H1 (cell line): ENCODE measurements at regions not wholly inside any gene's neighbourhood (a gene's known extent, or its start where the extent isn't known, plus 50 kb on each side); places are given as distances from the start of the nearest gene placed in this dataset.
A peak's percentile ranks its signal among the peaks of the same experiment; 100 is the strongest.

Experiments
- CTCF ChIA-PET: fragments of 300-600 bp; sonication (Branson Sonifier 250); formaldehyde crosslinking; loops from one replicate; lab custom pipeline; 2021; ENCODE audit not compliant: partially characterized antibody; lab: Charles Lee
- POLR2A ChIA-PET: fragments of 300-600 bp; sonication (Branson Sonifier 250); formaldehyde crosslinking; loops from one replicate; lab custom pipeline; 2021; ENCODE audit warnings: inconsistent platforms; ENCODE audit not compliant: partially characterized antibody; lab: Charles Lee
- DNase-seq, 2 experiments: peaks; one replicate each; pipeline versions ENCODE4 v3.0.0 to v3.0.0-alpha.2; 2010 to 2022; ENCODE audit warnings: low spot score in 2 of 2, low read depth in 1 of 2, mixed read lengths in 1 of 2
- FAIRE-seq: peaks from 2 replicates; lab custom pipeline; 2011; peaks lifted over from hg19 to GRCh38; lab: Jason Lieb, UNC
- H2AFZ ChIP-seq: 2 replicates; pipeline ENCODE4 v1.8.1; 2012; ENCODE audit warnings: low read length, inconsistent platforms
- H2AK5ac ChIP-seq: 2 replicates; pipeline ENCODE4 v1.6.1; 2013; ENCODE audit warnings: low read depth, low read length
- H2BK120ac ChIP-seq: replicated peaks from 2 replicates; pipeline ENCODE3; 2013; ENCODE audit warnings: low read depth, low read length, inconsistent platforms
- H2BK12ac ChIP-seq: 2 replicates; pipeline ENCODE4 v1.6.1; 2013; ENCODE audit warnings: low read depth, low read length
- H2BK15ac ChIP-seq: 2 replicates; pipeline ENCODE4 v1.6.1; 2013; ENCODE audit warnings: low read length
- H2BK20ac ChIP-seq: 2 replicates; pipeline ENCODE4 v1.6.1; 2013; ENCODE audit warnings: low read length
- H2BK5ac ChIP-seq: 2 replicates; pipeline ENCODE4 v1.6.1; 2013; ENCODE audit warnings: low read depth, low read length
- H3K14ac ChIP-seq: 2 replicates; pipeline ENCODE4 v1.6.1; 2013; ENCODE audit warnings: inconsistent platforms; ENCODE audit not compliant: insufficient read length
- H3K18ac ChIP-seq: 2 replicates; pipeline ENCODE4 v1.6.1; 2013; ENCODE audit warnings: low read length; ENCODE audit errors: extremely low read depth
- H3K23ac ChIP-seq: 2 replicates; pipeline ENCODE4 v1.6.1; 2013; ENCODE audit warnings: inconsistent platforms; ENCODE audit not compliant: insufficient read length
- H3K23me2 ChIP-seq: 2 replicates; pipeline ENCODE4 v1.6.1; 2013; ENCODE audit warnings: low read depth, low read length
- H3K27ac ChIP-seq: 2 replicates; pipeline ENCODE4 v1.6.1; 2011; ENCODE audit warnings: low read depth, low read length, inconsistent platforms
- H3K27me3 ChIP-seq, 4 experiments: replicated peaks in 1 of 4; 1 replicate in 1 of 4; 2 replicates in 3 of 4; pipeline versions ENCODE4 v1.6.1 to v1.8.1; 2011 to 2013; ENCODE audit warnings: low read length in 3 of 4, mild to moderate bottlenecking in 3 of 4, inconsistent platforms in 2 of 4, mixed read lengths in 2 of 4, moderate library complexity in 1 of 4; ENCODE audit not compliant: control insufficient read depth in 3 of 4, insufficient read depth in 3 of 4; ENCODE audit errors: extremely low read depth in 1 of 4
- H3K36me3 ChIP-seq, 4 experiments: 2 replicates each; pipeline versions ENCODE4 v1.6.1 to v1.8.1; 2011 to 2013; ENCODE audit warnings: mild to moderate bottlenecking in 4 of 4, low read length in 3 of 4, moderate library complexity in 2 of 4, control low read depth in 1 of 4, inconsistent platforms in 1 of 4; ENCODE audit not compliant: insufficient read depth in 4 of 4, control insufficient read depth in 2 of 4
- H3K4ac ChIP-seq: replicated peaks from 2 replicates; pipeline ENCODE3; 2013; ENCODE audit warnings: low read length, low read depth, mixed read lengths, inconsistent platforms; ENCODE audit not compliant: insufficient read length
- H3K4me1 ChIP-seq, 4 experiments: replicated peaks in 1 of 4; 1 replicate in 1 of 4; 2 replicates in 3 of 4; pipeline versions ENCODE4 v1.6.1 to v1.8.1; 2011 to 2013; ENCODE audit warnings: low read length in 3 of 4, inconsistent platforms in 2 of 4, mixed read lengths in 1 of 4; ENCODE audit not compliant: insufficient read depth in 4 of 4, control insufficient read depth in 3 of 4
- H3K4me2 ChIP-seq, 2 experiments: 2 replicates each; pipeline versions ENCODE4 v1.6.1 to v1.8.1; 2011 to 2013; ENCODE audit warnings: low read depth in 2 of 2, low read length in 2 of 2, control low read depth in 1 of 2, inconsistent platforms in 1 of 2, mild to moderate bottlenecking in 1 of 2; ENCODE audit not compliant: insufficient read depth in 1 of 2
- H3K4me3 ChIP-seq, 4 experiments: fragments of 200-600, 300-600 bp in 1 of 4; sonication (generic), shearing (Covaris generic), sonication (Bioruptor Twin) in 1 of 4; 2 replicates each; pipeline versions ENCODE4 v1.5.1 to v1.8.1; 2011 to 2016; ENCODE audit warnings: low read length in 4 of 4, low read depth in 3 of 4, control low read depth in 2 of 4, inconsistent platforms in 2 of 4, mild to moderate bottlenecking in 2 of 4, mixed read lengths in 1 of 4, moderate library complexity in 1 of 4; ENCODE audit not compliant: insufficient read depth in 2 of 4; ENCODE audit errors: extremely low read depth in 1 of 4
- H3K56ac ChIP-seq: replicated peaks from 2 replicates; pipeline ENCODE3; 2013; ENCODE audit warnings: low read depth, mild to moderate bottlenecking, mixed read lengths, low read length, inconsistent platforms; ENCODE audit not compliant: insufficient read length
- H3K79me1 ChIP-seq: 2 replicates; pipeline ENCODE4 v1.6.1; 2013; ENCODE audit warnings: low read depth, low read length, control low read depth
- H3K79me2 ChIP-seq, 2 experiments: 2 replicates each; pipeline versions ENCODE4 v1.6.1 to v1.8.1; 2012 to 2013; ENCODE audit warnings: low read length in 2 of 2, mild to moderate bottlenecking in 2 of 2, inconsistent platforms in 1 of 2; ENCODE audit not compliant: insufficient read depth in 2 of 2, control insufficient read depth in 1 of 2
- H3K9ac ChIP-seq, 4 experiments: replicated peaks in 1 of 4; 1 replicate in 1 of 4; 2 replicates in 3 of 4; pipeline versions ENCODE4 v1.6.1 to v1.8.1; 2011 to 2013; ENCODE audit warnings: low read depth in 3 of 4, low read length in 3 of 4, control low read depth in 2 of 4, mild to moderate bottlenecking in 2 of 4, moderate library complexity in 2 of 4, inconsistent platforms in 1 of 4; ENCODE audit errors: extremely low read depth in 1 of 4
- H3K9me3 ChIP-seq, 2 experiments: 2 replicates each; pipeline versions ENCODE4 v1.6.1 to v1.8.1; 2012 to 2013; ENCODE audit warnings: mild to moderate bottlenecking in 2 of 2, moderate library complexity in 2 of 2, control low read depth in 1 of 2, inconsistent platforms in 1 of 2, low read depth in 1 of 2, low read length in 1 of 2, mixed read lengths in 1 of 2; ENCODE audit not compliant: insufficient read depth in 2 of 2
- H4K20me1 ChIP-seq, 2 experiments: replicated peaks in 1 of 2; 2 replicates each; pipeline versions ENCODE3 to v1.8.1; 2011 to 2013; ENCODE audit warnings: inconsistent platforms in 2 of 2, low read length in 2 of 2, mild to moderate bottlenecking in 1 of 2; ENCODE audit not compliant: insufficient read depth in 2 of 2, control insufficient read depth in 1 of 2
- H4K5ac ChIP-seq: 2 replicates; pipeline ENCODE4 v1.6.1; 2013; ENCODE audit warnings: low read length, low read depth, mixed read lengths, inconsistent platforms; ENCODE audit not compliant: insufficient read length
- H4K8ac ChIP-seq: 2 replicates; pipeline ENCODE4 v1.8.0; 2013; ENCODE audit warnings: mild to moderate bottlenecking, moderate library complexity, low read length, inconsistent platforms; ENCODE audit not compliant: insufficient read depth; ENCODE audit errors: extremely low read depth
- H4K91ac ChIP-seq: replicated peaks from 2 replicates; pipeline ENCODE3; 2013; ENCODE audit warnings: low read length, mixed read lengths, inconsistent platforms; ENCODE audit not compliant: insufficient read length
- RAD21 ChIP-seq, 2 experiments: IDR thresholded peaks in 1 of 2; conservative IDR thresholded peaks in 1 of 2; 2 replicates each; pipeline ENCODE4 v1.6.1; 2011; ENCODE audit warnings: low read depth in 2 of 2, low read length in 2 of 2, improper control_type of control experiment in 1 of 2, inconsistent platforms in 1 of 2, mild to moderate bottlenecking in 1 of 2, moderate library complexity in 1 of 2
- SP4 ChIP-seq: IDR thresholded peaks from 2 replicates; pipeline ENCODE4 v1.6.1; 2012; ENCODE audit warnings: low read length, inconsistent platforms
- WGBS, 2 experiments: shearing (Covaris generic) in 1 of 2; methylation state at CpG; one replicate each; pipeline versions ENCODE4 v1.1.6 to v1.1.7; 2013 to 2015; ENCODE audit warnings: low lambda C conversion rate in 2 of 2, mixed read lengths in 2 of 2, inconsistent platforms in 1 of 2, low coverage in 1 of 2, missing lambda C conversion rate in 1 of 2; ENCODE audit not compliant: insufficient replicate concordance in 2 of 2, insufficient coverage in 1 of 2, insufficient read length in 1 of 2; ENCODE audit errors: extremely low coverage in 1 of 2, missing lambda C conversion rate in 1 of 2; 5-methylcytosine and 5-hydroxymethylcytosine counted together
- TF ChIP-seq, protein P1 (sequence below), 3 experiments: IDR thresholded peaks; 1 replicate in 2 of 3; 2 replicates in 1 of 3; pipeline versions ENCODE4 v1.5.1 to v1.6.1; 2011; ENCODE audit warnings: low read length in 3 of 3, mild to moderate bottlenecking in 3 of 3, inconsistent platforms in 2 of 3, low read depth in 1 of 3, moderate library complexity in 1 of 3; ENCODE audit not compliant: insufficient read depth in 1 of 3; ENCODE audit errors: control extremely low read depth in 1 of 3

DNA sequence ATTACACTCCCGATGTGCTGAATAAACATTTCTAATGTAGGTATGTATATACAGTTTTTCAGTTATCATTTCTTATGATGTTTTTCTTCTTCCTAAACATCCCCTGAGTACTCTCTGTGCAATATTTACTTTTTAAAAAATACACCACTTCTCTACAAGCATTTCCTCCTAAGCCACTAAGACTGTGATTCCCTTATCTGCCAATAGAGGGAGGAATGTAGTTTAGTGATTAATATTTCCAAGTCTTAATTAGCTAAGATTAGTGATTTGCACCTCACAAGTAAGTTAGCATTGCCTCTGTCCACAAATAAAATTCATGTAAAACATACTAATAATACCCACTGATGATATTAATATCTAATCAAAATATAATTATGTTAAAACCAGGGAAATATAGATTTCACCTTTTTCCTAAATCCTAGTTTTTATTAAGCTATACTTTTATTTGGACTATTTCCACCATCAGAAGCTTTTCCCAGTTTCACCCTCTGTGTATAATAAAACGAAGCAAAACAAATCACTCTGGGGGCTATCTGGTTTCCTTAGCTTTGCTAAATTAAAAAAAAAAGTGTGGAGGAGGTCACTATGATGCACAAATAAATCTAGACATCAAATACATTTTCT lies 909.1 kb downstream of the FAT4 start:
- Histone ChIP-seq H2BK15ac (no peak overlapping the region), H2BK20ac (no peak overlapping the region), H3K27me3 (no peaks in the 10 kb centered on the region), H3K14ac (no peak overlapping the region), H2BK120ac (no peak overlapping the region), H3K79me2 (no peaks in the 10 kb centered on the region), H3K18ac (no peak overlapping the region), H3K4me3 (no peak overlapping the region), H2BK5ac (no peak overlapping the region), H3K36me3 (no peaks in the 10 kb centered on the region), H3K23ac (no peak overlapping the region), H3K23me2 (no peaks in the 10 kb centered on the region), H4K8ac (no peak overlapping the region), H3K79me1 (no peaks in the 10 kb centered on the region), H2AK5ac (no peak overlapping the region), H4K91ac (no peak overlapping the region), H3K4me2 (no peak overlapping the region), H3K4me1 (no peaks in the 10 kb centered on the region), H2BK12ac (no peak overlapping the region), H4K20me1 (no peaks in the 10 kb centered on the region), H3K27ac (no peak overlapping the region), H3K9me3 (no peaks in the 10 kb centered on the region), H3K9ac (no peak overlapping the region), H2AFZ (no peak overlapping the region), H3K56ac (no peak overlapping the region), H4K5ac (no peak overlapping the region), H3K4ac (no peak overlapping the region)
- 75% methylated on average over 2 of the region's 2 CpGs; no CpG with 5 or more reads in 1 of the 2 experiments for WGBS, 2 experiments
- FAIRE-seq (no peak), DNase-seq (no peak)
- CTCF ChIA-PET = interaction anchor here (0.6 to 3.2 kb wide), 32 partner anchors 9 to 974 kb away, joined by 3 to 13 read pairs (median 4); no protein-coding TSS in a partner anchor
- no peak for TF ChIP-seq SP4
- TF ChIP-seq, protein P1, sequence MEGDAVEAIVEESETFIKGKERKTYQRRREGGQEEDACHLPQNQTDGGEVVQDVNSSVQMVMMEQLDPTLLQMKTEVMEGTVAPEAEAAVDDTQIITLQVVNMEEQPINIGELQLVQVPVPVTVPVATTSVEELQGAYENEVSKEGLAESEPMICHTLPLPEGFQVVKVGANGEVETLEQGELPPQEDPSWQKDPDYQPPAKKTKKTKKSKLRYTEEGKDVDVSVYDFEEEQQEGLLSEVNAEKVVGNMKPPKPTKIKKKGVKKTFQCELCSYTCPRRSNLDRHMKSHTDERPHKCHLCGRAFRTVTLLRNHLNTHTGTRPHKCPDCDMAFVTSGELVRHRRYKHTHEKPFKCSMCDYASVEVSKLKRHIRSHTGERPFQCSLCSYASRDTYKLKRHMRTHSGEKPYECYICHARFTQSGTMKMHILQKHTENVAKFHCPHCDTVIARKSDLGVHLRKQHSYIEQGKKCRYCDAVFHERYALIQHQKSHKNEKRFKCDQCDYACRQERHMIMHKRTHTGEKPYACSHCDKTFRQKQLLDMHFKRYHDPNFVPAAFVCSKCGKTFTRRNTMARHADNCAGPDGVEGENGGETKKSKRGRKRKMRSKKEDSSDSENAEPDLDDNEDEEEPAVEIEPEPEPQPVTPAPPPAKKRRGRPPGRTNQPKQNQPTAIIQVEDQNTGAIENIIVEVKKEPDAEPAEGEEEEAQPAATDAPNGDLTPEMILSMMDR (IDR thresholded peaks at IDR 0.05; ENCODE audit: control extremely low read depth in 1 of 3, insufficient read depth in 1 of 3, low read depth in 1 of 3, low read length in 3 of 3) = peak in 1 of 3 experiments; percentile 51; a peak in 2 of 4 replicates
- TF ChIP-seq RAD21 (IDR thresholded peaks at IDR 0.05 in 1 of 2, conservative IDR thresholded peaks at IDR 0.05 in 1 of 2; ENCODE audit: low read depth in 2 of 2, low read length in 2 of 2) = peak; percentile 33 to 34
- POLR2A ChIA-PET = no interaction called here
